Fibroblast of upper back skin (primary cell): ENCODE measurements at regions not wholly inside any gene's neighbourhood (a gene's known extent, or its start where the extent isn't known, plus 50 kb on each side); places are given as distances from the start of the nearest gene placed in this dataset.

ENCODE experiments used
- DNase-seq: peaks from one replicate; pipeline ENCODE4 v3.0.0-alpha.2; 2013

DNA sequence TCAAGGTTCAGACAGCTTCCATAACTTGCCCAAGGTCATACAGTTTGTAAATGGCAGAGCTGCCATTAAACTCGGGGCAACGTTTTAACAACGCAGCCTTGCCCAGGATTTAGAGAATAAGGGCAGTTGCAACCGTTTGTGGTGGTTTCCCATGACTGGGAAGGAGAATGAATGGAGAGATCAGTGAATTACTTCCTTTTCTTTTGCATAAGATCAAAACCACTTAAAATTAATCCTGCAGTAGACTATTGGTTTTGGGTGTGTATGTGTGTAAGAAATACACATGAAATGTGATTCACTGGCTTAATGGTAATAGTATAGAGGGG is 179.1 kb upstream of the MIR17HG start:
- no peak for DNase-seq

DNA sequence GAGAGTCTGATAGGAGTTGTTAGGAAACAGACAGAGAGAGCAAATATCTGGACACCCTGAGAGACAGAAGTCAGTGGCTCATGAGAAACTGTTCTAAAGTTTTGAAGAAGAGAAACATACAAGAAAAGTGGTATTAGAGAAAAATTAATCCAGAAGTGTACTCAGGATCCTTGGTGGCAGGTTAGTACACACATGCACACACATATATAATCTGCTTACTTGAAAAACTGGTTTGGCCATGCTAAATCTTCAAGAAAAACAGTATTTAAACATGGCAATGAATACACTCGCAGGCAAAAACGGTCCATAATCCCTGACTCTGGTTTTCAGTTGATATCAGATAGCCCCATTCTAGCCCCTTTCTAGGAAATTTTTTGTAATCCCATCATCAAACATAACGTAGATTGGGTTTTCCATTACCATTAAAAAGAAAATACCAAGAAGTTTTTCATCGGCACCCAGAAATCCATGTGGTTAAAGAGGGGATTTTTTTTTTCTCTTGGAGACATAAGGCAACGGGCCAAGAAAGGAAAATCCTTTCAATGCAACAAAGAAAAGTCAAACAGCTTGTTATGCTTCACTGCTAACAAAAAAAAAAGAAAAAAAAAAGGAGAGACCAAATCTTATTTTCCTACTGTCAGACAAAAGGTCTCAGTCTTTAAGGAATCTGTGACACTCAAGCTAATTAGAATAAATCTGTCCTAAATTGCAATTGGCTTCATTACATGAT is 178.0 kb upstream of the MIR17HG start:
- DNase-seq = no peak

DNA sequence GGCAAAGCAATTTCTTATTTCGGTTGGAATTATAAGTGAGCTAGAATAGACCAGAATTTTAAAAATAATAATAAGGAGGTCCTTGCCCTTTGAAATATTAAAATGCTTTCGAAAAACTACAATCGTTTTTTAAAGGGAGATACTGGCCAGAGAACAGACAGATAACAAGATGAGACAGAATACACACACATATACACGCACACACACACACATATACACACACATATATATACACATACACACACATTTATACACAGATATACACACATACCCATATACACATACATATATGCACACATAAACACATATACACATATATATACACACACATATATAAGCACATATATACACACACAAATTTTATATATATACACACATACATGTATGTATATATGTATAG is 175.3 kb upstream of the MIR17HG start:
- DNase-seq = no peak

DNA sequence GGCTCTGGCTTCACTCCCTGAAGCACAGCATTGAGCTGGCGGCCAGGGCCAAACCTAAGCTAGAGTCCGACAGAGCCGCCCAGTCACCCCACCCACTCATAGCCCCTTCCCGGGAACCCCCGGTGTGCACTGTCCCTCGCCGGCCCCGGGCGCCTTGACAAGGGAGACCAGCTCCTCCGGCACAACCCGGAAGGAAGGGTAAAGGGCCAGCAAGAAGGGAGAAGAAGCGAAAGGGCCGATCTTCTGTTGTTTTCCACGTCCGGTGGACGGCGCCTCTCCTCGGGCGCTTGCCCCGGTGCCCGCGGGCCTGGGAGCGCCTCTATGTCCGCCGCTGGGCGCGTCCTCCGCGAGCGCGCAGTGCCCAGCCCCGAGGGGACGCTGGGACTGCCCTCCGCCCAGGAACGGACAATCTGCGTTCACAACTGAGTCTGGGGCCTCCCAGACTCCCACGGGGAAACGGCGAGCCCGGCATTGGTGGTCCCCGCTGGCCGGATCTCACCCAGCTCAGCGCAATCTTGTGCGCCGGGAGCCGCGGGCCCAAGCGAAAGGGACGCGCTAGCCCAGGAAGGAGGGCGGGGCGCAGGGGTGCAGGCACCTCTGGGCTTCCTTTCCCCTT is 172.5 kb upstream of the MIR17HG start:
- DNase-seq = no peak

DNA sequence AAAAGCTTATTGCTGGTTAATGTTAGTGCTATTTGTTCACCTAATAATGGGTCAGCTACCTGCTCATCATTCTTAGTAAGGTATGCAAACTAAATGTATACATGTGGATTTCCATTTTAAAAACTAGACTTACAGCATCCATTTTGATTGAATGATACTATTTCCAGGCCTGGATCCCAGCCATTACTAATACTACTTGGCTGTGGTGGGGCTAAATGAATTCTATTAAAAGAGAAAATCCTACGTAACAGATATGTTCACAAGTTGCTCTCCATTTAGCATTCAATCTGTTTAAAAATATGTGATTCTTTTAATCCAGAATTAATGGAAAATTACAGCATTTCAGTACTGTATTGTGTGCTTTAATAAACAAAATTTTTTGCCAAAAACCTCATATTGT is 169.4 kb upstream of the MIR17HG start:
- DNase-seq = no peak

- no peak for DNase-seq
Observed at GRCh38 chr13:91181892-91182291, 165.6 kb upstream of the MIR17HG start.

DNA sequence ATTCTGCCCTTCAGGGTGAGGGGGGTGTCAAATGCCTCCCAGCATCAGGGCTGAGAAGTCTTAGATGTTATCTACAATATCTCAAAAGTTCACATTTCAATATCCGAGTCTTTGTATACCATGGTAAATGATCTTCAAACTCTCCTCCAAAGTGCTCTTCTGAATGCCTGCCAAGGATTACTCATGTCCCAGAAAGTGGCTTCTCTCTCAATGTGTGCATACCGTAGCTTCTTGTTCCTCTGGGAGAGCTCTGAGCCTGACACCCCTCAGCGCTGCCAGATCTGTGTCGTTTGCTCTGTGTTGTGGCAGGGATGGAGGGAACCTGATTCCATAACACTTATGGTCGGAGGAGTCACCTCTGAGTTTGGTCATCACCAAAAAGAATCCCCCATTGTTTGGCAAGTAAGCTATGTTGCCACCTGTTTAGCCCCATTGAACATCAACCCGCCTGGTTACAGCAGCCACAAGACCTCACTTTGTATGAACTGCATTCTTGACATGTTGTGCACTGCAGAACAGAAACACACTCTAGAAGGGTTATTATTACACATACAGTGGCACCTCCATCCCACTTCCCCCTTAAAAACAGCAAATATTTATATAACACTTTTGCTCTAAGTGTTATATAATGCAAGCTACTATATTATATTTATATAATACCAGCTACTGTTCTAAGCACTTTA is 163.1 kb upstream of the MIR17HG start:
- peak; percentile 16 for DNase-seq

DNA sequence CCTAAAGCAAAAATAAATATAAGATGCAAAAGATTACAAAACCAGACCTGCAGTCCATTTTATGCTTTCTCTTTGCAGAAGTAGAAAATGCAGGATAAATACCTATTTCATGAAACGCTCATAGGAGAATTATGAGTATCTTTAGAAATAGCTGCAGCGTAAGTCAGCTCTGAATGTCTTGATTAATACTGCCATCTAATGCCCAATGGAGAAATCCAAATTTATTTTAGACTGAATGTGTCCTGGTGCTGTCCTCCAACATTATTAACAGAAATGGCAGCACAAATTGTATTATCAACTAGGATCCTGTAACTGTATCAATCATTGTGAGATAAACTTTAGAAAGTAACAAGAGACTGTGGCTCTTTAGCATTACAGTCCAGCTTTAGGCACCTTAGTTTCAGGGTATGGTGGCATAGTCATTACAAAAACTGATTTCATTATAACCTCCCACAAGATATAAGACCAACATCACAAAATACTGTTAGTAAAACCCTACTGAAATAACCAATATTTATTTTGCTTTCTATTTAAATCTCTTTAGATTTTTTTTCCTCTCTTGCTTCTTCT is 162.1 kb upstream of the MIR17HG start:
- DNase-seq = peak; percentile 39

- no peak for DNase-seq
Observed at GRCh38 chr13:91187522-91187921, 160.0 kb upstream of the MIR17HG start.

GRCh38 chr13:91189506-91189905 is 158.0 kb upstream of the MIR17HG start:
- DNase-seq = no peak

GRCh38 chr13:91193358-91193757 is 154.1 kb upstream of the MIR17HG start:
- DNase-seq = no peak

GRCh38 chr13:91195789-91196188 is 151.7 kb upstream of the MIR17HG start:
- no peak for DNase-seq

DNA sequence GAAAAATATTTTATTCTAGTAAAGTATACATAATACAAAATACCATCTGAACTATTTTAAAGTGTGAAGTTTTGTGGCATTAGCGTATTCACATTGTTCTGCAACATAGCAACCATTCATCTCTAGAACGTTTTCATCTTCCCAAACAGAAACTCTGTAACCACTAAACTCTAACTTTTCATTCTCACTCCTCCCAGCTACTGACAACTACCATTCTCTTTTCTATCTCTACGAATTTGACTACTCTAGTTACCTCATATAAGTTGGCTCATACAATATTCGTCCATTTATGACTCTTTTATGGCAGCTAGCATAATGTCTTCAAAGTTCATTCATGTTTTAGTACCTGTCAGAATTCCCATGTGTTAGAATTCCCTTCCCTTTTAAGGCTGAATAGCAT is 150.5 kb upstream of the MIR17HG start:
- DNase-seq = no peak

DNA sequence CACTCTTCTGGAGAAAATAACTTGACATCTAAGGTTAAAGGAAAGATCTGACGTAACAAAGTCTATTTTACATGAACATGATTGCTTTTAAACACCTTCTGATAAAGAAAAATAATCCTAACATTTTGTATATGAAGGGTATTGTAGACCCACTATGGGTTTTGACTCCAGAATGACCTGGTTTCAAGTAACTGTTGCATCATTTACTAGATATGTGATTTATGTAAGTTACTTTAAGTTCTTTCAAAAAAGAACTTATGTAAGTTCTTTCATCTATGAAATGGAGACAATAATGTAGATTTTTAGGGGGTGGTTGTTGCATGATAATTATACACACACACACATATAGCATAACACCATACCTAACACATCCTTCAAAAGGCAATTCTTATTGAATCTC is 147.6 kb upstream of the MIR17HG start:
- no peak for DNase-seq

DNA sequence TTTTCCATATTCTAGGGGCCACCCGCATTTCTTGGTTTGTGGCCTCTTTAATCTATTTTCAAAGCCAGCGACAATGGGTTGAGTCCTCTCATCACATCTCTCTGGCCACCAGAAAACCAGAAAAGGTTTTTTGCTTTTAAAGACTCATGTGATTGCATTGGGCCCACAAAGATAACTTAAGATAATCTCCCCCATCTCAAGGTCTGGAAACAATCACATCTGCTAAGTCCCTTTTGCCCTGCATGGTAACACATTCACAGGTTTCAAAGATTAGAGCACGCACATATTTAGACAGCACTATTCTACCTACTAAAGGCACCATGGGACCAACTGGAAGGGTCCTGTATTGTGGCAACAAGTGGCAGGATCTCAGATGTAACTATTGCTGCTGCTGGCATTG is 147.0 kb upstream of the MIR17HG start:
- DNase-seq = no peak

DNA sequence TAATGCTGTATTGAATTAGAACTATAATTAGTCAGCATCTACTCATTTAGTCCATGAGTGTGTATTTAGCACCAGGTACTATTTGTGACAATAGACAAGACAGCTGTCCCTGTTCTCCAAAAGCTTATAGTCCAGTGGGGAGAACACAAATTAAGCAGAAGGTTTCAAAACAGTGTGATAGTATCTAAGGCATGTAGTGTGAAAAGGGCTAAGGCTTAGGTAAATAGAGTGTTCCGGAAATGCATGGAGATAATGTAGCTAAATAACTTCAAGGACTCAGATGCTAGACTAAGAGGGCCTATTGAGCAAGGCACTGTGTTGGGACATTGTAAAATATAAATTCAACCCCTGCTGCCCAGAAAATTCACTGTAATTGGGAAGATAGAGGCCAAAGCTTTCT is 144.1 kb upstream of the MIR17HG start:
- no peak for DNase-seq

DNA sequence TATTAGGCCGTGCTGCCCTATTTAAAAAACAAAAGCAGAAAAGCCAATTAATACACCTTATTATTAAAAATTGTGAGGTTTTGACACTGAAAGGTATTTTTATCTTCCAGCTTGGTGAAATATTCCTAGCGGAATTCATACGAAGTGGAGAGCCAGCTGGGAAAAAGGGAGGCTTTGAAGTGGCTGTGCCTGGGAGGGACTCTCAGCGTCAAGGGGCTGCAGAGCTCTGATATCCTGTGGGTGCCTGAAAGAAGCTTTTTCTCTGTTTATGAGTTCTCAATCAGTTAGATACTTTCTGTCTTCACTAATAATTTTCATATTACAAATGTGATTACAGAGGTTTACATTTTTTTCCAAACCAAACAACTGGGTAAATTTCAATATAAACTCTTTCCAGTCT is 140.2 kb upstream of the MIR17HG start:
- no peak for DNase-seq

DNA sequence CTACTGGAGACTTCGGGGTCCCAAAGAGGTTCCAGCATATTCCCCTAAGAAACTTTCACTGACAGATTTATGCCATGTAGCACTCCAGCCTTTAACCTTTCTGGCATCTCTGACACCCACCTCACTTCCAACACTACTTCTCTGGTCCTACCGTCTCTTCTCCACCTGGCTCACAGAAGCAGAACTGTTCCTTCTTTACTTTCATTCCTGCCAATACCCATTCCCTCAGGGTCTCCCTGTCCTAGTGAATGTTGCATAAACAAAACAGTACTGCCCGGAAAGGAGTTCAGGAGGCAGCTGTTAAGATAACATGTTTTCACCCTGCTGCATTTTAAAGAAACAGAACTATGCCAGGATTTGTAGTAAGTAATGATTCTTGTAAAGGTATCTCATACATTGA is 136.0 kb upstream of the MIR17HG start:
- DNase-seq = no peak

- no peak for DNase-seq
Observed at GRCh38 chr13:91212231-91212630, 135.3 kb upstream of the MIR17HG start.

DNA sequence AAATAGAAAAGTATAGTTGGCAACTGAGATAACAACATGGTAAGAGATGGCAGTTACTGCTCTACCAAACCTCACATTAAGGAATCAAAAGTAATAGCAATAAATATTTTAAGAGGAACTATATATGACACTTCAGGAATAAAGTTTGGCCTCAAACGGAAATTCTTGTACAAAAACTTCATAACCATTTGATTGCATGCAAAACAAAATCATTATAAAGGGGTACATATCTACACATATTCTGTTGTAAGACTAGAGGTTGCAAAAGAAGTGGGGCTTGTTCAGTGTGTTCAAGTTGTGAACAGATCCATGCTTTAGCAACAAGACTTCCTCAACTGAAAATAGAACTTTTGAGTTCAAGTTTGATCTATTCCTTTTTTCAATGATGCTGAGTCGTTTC is 133.5 kb upstream of the MIR17HG start:
- no peak for DNase-seq

- no peak for DNase-seq
Observed at GRCh38 chr13:91216928-91217700, 130.4 kb upstream of the MIR17HG start.

DNA sequence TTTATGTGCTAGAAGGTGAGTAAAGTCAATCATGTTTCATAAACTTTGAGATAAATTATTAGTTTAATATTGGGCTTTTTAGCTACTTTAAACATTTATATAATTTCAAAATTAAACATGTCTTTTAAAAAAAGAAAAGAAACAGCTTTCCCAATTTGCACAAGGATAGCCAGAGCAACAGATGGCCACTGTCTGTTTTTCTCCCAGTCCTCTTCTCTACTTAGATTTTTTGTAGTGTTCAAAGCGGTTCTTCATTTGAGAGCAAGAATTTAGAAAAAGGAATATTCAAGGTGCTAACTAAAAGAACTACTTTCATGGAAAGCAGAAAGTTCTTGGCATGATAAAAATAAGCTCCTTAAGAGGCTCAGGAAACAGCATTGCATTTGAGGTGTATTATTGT is 128.3 kb upstream of the MIR17HG start:
- DNase-seq = no peak

DNA sequence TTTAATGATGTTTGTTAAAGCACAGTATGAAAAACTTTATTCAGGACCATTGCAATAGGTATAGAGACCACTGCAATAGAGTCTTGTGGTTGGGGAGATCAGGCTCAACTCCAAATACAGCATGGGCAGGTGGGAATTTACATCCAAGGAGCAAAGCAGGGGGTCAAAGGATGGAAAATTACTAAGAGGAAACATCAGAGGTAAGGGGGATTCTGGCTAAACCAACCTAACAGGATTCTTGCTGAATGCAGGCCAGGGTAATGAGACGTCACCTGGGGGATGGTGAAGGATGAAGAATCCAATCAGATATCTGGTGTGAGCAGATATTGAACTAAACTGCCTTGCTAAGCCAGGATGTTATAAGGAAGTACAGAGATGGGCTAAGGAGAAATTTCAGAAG is 126.6 kb upstream of the MIR17HG start:
- DNase-seq = no peak
